Esophagus muscularis mucosa (tissue), 4 donors: ENCODE measurements at regions not wholly inside any gene's neighbourhood (a gene's known extent, or its start where the extent isn't known, plus 50 kb on each side); places are given as distances from the start of the nearest gene placed in this dataset.

ENCODE experiments used
- DNase-seq: peaks from one replicate; pipeline ENCODE4 v3.0.0-alpha.2; 2017; ENCODE audit errors: extremely low spot score
- H3K27ac ChIP-seq, 4 donors: fragments of 200-600 bp; sonication (generic); replicated peaks in 1 of 4; 1 replicate in 3 of 4; 2 replicates in 1 of 4; pipeline ENCODE4 v1.5.1; 2016 to 2019; ENCODE audit warnings: mild to moderate bottlenecking in 1 of 4
- H3K27me3 ChIP-seq, 4 donors: fragments of 200-600 bp; sonication (generic); one replicate each; pipeline versions ENCODE4 v1.5.1 to v1.6.0; 2016 to 2019
- H3K36me3 ChIP-seq, 4 donors: fragments of 200-600 bp; sonication (generic); one replicate each; pipeline ENCODE4 v1.5.1; 2016 to 2019
- H3K4me1 ChIP-seq, 4 donors: fragments of 200-600 bp; sonication (generic); one replicate each; pipeline ENCODE4 v1.5.1; 2016 to 2019
- H3K4me3 ChIP-seq, 4 donors: fragments of 200-600 bp; sonication (generic); 1 replicate in 2 of 4; 2 replicates in 2 of 4; pipeline ENCODE4 v1.5.1; 2016 to 2019; ENCODE audit warnings: mild to moderate bottlenecking in 4 of 4, moderate library complexity in 1 of 4
- H3K9me3 ChIP-seq, 4 donors: fragments of 200-600 bp; sonication (generic); 1 replicate in 3 of 4; 2 replicates in 1 of 4; pipeline ENCODE4 v1.5.1; 2016 to 2019
- EP300 ChIP-seq: sonication (generic); formaldehyde crosslinking; IDR thresholded peaks from one replicate; pipeline ENCODE4 v1.6.1; 2017; ENCODE audit warnings: antibody characterized with exemption
- POLR2A ChIP-seq: fragments of 450-650 bp; IDR thresholded peaks from one replicate; pipeline ENCODE4 v1.6.1; 2017; ENCODE audit warnings: antibody characterized with exemption, moderate library complexity, mild to moderate bottlenecking, low read depth
- POLR2AphosphoS5 ChIP-seq, 2 donors: sonication (generic); formaldehyde crosslinking; IDR thresholded peaks; one replicate each; pipeline ENCODE4 v1.6.1; 2017; ENCODE audit warnings: antibody characterized with exemption in 2 of 2
- WGBS: methylation state at CpG from one replicate; pipeline ENCODE4 v1.1.5; 2018; 5-methylcytosine and 5-hydroxymethylcytosine counted together
- intact Hi-C: fragments of 100-400 bp; cut with DNase I; formaldehyde crosslinking; loops from one replicate; pipeline ENCODE4 v1.15.1; 2023
- TF ChIP-seq, protein P1 (sequence below), 3 experiments: fragments of 200-600 bp in 2 of 3; fragments of 450-650 bp in 1 of 3; sonication (generic) in 2 of 3; IDR thresholded peaks; one replicate each; pipeline ENCODE4 v1.5.1; 2017 to 2019; ENCODE audit warnings: antibody characterized with exemption in 3 of 3, mild to moderate bottlenecking in 2 of 3, moderate library complexity in 1 of 3

DNA sequence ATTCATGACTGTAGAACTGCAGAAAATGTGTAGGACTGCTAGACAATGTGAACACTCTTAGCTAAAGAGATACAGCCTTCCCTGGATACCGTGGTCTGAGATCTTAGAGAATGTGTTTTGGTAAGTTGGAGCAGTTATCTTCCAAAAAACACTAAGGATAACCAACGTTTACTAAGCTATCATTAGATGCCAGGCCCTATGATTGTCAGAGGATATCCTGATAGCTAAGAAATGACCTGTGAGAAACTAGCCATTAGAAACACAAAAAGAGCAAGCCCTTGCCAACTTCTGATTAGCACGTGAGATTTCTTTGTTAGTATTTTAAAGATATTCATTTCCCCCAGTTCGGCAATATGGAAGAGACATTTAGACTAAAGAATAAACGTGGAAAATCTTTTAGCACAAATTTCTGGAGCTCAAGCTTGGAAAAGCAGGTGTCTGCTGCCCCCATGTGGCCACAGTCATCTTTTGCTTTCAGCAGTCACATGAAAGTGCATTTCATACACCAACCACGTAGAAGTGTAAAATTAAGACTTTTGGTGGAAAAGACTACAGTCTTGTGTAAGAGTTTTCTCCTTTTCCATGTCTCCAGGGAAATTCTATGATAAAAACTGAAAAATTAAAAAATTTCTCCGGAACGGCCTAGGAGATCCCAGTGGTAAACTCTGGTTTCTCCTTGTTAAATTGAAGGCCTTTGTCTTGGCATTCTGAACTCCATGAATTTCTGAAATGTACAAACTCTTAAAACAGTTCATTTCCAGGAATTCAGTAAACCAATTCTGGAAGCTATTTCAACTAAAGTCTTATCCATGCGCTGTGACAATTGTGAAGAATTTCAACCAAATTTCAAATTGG lies 136.4 kb downstream of the ZNF674 start:
- Histone ChIP-seq H3K4me3 (no peak overlapping the region), H3K36me3 (no peaks in the 10 kb centered on the region), H3K27me3 (no peaks in the 10 kb centered on the region), H3K27ac (no peak overlapping the region), H3K4me1 (no peaks in the 10 kb centered on the region), H3K9me3 (no peaks in the 10 kb centered on the region)
- intact Hi-C loops, result loop anchor here (10.0 kb wide), 2 partner anchors 894 to 1084 kb away; no protein-coding TSS in a partner anchor
- no peak for DNase-seq
- TF ChIP-seq, protein P1, sequence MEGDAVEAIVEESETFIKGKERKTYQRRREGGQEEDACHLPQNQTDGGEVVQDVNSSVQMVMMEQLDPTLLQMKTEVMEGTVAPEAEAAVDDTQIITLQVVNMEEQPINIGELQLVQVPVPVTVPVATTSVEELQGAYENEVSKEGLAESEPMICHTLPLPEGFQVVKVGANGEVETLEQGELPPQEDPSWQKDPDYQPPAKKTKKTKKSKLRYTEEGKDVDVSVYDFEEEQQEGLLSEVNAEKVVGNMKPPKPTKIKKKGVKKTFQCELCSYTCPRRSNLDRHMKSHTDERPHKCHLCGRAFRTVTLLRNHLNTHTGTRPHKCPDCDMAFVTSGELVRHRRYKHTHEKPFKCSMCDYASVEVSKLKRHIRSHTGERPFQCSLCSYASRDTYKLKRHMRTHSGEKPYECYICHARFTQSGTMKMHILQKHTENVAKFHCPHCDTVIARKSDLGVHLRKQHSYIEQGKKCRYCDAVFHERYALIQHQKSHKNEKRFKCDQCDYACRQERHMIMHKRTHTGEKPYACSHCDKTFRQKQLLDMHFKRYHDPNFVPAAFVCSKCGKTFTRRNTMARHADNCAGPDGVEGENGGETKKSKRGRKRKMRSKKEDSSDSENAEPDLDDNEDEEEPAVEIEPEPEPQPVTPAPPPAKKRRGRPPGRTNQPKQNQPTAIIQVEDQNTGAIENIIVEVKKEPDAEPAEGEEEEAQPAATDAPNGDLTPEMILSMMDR (IDR thresholded peaks at IDR 0.05), result peak; percentile 68 to 78 (median 75)
- no peak for TF ChIP-seq POLR2AphosphoS5 (IDR thresholded peaks at IDR 0.05)
- WGBS, result 16% methylated on average over 9 of the region's 9 CpGs

DNA sequence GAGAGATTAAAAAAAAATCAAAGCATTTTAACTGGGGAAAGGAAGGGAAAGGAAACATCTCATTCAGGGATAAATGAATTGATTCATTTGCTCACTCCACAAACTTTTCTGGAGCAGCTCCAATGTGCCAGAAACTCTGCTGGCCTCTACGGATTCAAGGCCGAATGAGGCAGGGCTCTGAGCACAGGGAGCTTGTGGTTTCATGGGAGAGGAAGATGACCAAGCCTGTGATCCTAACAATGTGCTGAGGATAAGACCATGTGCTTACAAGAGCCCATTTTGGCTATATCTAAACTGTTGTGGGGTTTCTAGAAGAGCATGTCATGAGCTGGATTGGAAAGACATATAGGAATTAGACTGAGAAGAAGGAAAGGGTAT lies 137.5 kb downstream of the ZNF674 start:
- no peaks in the 10 kb centered on the region for H3K4me1 ChIP-seq
- H3K9me3 ChIP-seq, result no peaks in the 10 kb centered on the region
- H3K4me3 ChIP-seq, result no peak overlapping the region
- H3K27me3 ChIP-seq, result no peaks in the 10 kb centered on the region
- TF ChIP-seq, protein P1 (IDR thresholded peaks at IDR 0.05), result no peak
- TF ChIP-seq POLR2A (no peak), EP300 (no peak), POLR2AphosphoS5 (IDR thresholded peaks at IDR 0.05) (no peak)
- no peaks in the 10 kb centered on the region for H3K36me3 ChIP-seq
- intact Hi-C loops, result loop anchor here (10.0 kb wide), 2 partner anchors 893 to 1083 kb away; no protein-coding TSS in a partner anchor
- DNase-seq, result no peak
- 53% methylated on average over 2 of the region's 2 CpGs for WGBS
- no peak overlapping the region for H3K27ac ChIP-seq

DNA sequence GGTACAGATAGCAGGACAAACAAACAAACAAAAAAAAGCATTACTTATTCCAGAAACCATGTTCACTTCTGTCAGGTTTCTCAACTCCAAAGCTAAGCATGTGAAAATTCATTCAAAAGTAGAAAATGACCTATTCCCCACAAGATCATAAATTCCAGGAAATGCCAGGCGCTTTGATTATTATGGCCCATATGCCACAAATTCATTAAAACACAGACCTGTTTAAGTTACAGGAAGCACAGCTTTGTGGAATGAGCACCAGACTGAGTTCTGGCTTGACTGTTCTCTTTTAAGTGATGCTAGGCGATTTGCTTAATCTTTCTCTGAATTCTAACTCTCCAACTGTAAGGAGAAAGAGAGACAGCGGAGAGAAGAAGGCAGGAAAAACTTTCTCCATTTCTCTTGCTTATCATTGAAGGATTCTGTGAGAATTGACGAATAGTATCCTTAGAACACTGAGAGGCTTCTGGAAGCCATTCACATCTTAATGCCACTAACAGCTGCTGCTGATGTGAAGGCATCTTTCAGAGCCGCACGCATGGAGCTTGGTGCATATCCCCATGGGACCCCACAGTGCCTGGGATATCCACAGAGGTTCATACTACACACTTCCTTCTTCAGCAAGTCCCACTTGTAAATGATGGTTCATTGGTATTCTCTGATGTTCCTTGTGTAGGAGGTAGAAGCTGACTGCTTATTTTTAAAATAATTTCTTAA lies 138.0 kb downstream of the ZNF674 start:
- 72% methylated on average over 6 of the region's 6 CpGs for WGBS
- DNase-seq, result no peak
- Histone ChIP-seq H3K4me3 (no peak overlapping the region), H3K27ac (no peak overlapping the region), H3K36me3 (no peaks in the 10 kb centered on the region), H3K9me3 (no peaks in the 10 kb centered on the region), H3K27me3 (no peaks in the 10 kb centered on the region), H3K4me1 (no peaks in the 10 kb centered on the region)
- TF ChIP-seq POLR2A (no peak), EP300 (no peak), POLR2AphosphoS5 (IDR thresholded peaks at IDR 0.05) (no peak)
- TF ChIP-seq, protein P1 (IDR thresholded peaks at IDR 0.05), result no peak
- intact Hi-C loops, result loop anchor here (10.0 kb wide), 2 partner anchors 892 to 1082 kb away; no protein-coding TSS in a partner anchor

DNA sequence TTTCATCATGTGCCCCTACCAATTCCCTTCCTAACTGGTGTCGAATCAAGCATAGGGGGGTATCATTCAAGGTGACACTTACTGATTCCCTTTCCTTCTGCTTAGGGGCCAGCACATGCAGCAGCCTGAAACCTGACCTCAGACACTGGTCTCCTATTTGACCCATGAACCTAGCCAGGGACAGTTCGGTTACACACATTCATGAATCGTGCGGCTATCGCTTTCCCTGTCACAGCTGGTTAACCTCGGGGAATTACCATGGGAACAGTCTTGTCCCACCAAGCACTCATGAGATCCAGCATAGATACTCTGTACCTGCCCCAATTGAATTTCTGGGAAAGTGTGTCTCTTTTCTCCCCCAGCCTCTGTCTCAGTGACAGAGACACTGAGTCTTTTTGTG lies 140.4 kb downstream of the ZNF674 start:
- TF ChIP-seq EP300 (no peak), POLR2A (no peak), POLR2AphosphoS5 (IDR thresholded peaks at IDR 0.05) (no peak)
- TF ChIP-seq, protein P1 (IDR thresholded peaks at IDR 0.05), result no peak
- no peak overlapping the region for H3K27ac ChIP-seq
- no peaks in the 10 kb centered on the region for H3K4me1 ChIP-seq
- no peaks in the 10 kb centered on the region for H3K27me3 ChIP-seq
- WGBS, result 82% methylated on average over 6 of the region's 6 CpGs
- intact Hi-C loops, result loop anchor here (10.0 kb wide), 2 partner anchors 890 to 1080 kb away; no protein-coding TSS in a partner anchor
- no peaks in the 10 kb centered on the region for H3K36me3 ChIP-seq
- no peaks in the 10 kb centered on the region for H3K9me3 ChIP-seq
- H3K4me3 ChIP-seq, result no peak overlapping the region
- DNase-seq, result no peak
